GM23248 (cell line): ENCODE measurements at regions not wholly inside any gene's neighbourhood (a gene's known extent, or its start where the extent isn't known, plus 50 kb on each side); places are given as distances from the start of the nearest gene placed in this dataset.

Source experiments
- DNase-seq: peaks from one replicate; pipeline ENCODE4 v3.0.0-alpha.2; 2015
- H2AFZ ChIP-seq: fragments of 200-600 bp; sonication (generic); 2 replicates; pipeline ENCODE4 v1.6.1; 2016; ENCODE audit warnings: antibody characterized with exemption
- H3F3A ChIP-seq: fragments of 200-600 bp; sonication (generic); 2 replicates; pipeline ENCODE4 v1.6.1; 2016; ENCODE audit warnings: mild to moderate bottlenecking, antibody characterized with exemption, mixed run types; ENCODE audit not compliant: insufficient read depth
- H3K27ac ChIP-seq: fragments of 200-600 bp; sonication (generic); 2 replicates; pipeline ENCODE4 v1.5.1; 2016; ENCODE audit warnings: mild to moderate bottlenecking
- H3K27me3 ChIP-seq: fragments of 200-600 bp; sonication (generic); replicated peaks from 2 replicates; pipeline ENCODE4 v1.6.1; 2016; ENCODE audit warnings: mild to moderate bottlenecking; ENCODE audit not compliant: insufficient read depth
- H3K36me3 ChIP-seq: fragments of 200-600 bp; sonication (generic); 2 replicates; pipeline ENCODE4 v1.6.1; 2016; ENCODE audit warnings: low read depth, mild to moderate bottlenecking
- H3K4me1 ChIP-seq: fragments of 200-600 bp; sonication (generic); 2 replicates; pipeline ENCODE4 v1.6.1; 2016; ENCODE audit warnings: mild to moderate bottlenecking; ENCODE audit not compliant: insufficient read depth
- H3K4me2 ChIP-seq: fragments of 200-600 bp; sonication (generic); one replicate; pipeline ENCODE4 v1.6.1; 2016; ENCODE audit warnings: mild to moderate bottlenecking; ENCODE audit not compliant: unreplicated experiment
- H3K4me3 ChIP-seq: fragments of 200-600 bp; sonication (generic); 2 replicates; pipeline ENCODE4 v1.5.1; 2016; ENCODE audit warnings: mild to moderate bottlenecking
- H3K79me2 ChIP-seq: fragments of 200-600 bp; sonication (generic); 2 replicates; pipeline ENCODE4 v1.6.1; 2016; ENCODE audit warnings: mild to moderate bottlenecking; ENCODE audit not compliant: insufficient read depth
- H3K9ac ChIP-seq: fragments of 200-600 bp; sonication (generic); 2 replicates; pipeline ENCODE4 v1.6.1; 2016; ENCODE audit warnings: mild to moderate bottlenecking
- H3K9me2 ChIP-seq: fragments of 200-600 bp; sonication (generic); 2 replicates; pipeline ENCODE4 v1.6.1; 2016; ENCODE audit warnings: mixed run types, mild to moderate bottlenecking, moderate library complexity; ENCODE audit not compliant: insufficient read depth
- H3K9me3 ChIP-seq: fragments of 200-600 bp; sonication (generic); one replicate; pipeline ENCODE4 v1.6.1; 2017; ENCODE audit warnings: low read depth
- H4K20me1 ChIP-seq: fragments of 200-600 bp; sonication (generic); 2 replicates; pipeline ENCODE4 v1.6.0; 2016; ENCODE audit not compliant: insufficient read depth
- EZH2 ChIP-seq: fragments of 200-600 bp; sonication (generic); IDR thresholded peaks from 2 replicates; pipeline ENCODE4 v1.6.1; 2018; ENCODE audit warnings: antibody characterized with exemption, mild to moderate bottlenecking; ENCODE audit not compliant: insufficient read depth, poor library complexity, severe bottlenecking
- EZH2phosphoT487 ChIP-seq: fragments of 200-600 bp; sonication (generic); IDR thresholded peaks from 2 replicates; pipeline ENCODE4 v1.6.1; 2018; ENCODE audit warnings: antibody characterized with exemption, moderate library complexity, mild to moderate bottlenecking, low read depth; ENCODE audit not compliant: insufficient read depth
- WGBS, 2 experiments: methylation state at CpG; one replicate each; pipeline ENCODE4 v1.1.6; 2015 to 2017; ENCODE audit warnings: low lambda C conversion rate in 2 of 2, low coverage in 1 of 2; ENCODE audit errors: missing lambda C conversion rate in 2 of 2; 5-methylcytosine and 5-hydroxymethylcytosine counted together
- in situ Hi-C: fragments of 300-500 bp; cut with MboI; formaldehyde crosslinking; loops from 2 replicates; pipeline ENCODE4 v1.15.0; 2020

- no peaks in the 10 kb centered on the region for H3K79me2 ChIP-seq
- no peak overlapping the region for H3K9ac ChIP-seq
- no peaks in the 10 kb centered on the region for H3K9me2 ChIP-seq
- WGBS, 2 experiments: 95 to 96% methylated on average over 5 of the region's 5 CpGs
- H3K9me3 ChIP-seq: no peaks in the 10 kb centered on the region
- no peak overlapping the region for H2AFZ ChIP-seq
- no peaks in the 10 kb centered on the region for H3K36me3 ChIP-seq
- no peaks in the 10 kb centered on the region for H4K20me1 ChIP-seq
- H3F3A ChIP-seq: no peaks in the 10 kb centered on the region
- no peak overlapping the region for H3K4me3 ChIP-seq
- no peak overlapping the region for H3K27ac ChIP-seq
- H3K4me1 ChIP-seq: peaks cover 6% of the 10 kb centered on the region
- no peak overlapping the region for H3K4me2 ChIP-seq
- in situ Hi-C loops: no loop called here
- TF ChIP-seq EZH2 (no peak), EZH2phosphoT487 (no peak)
- no peak for DNase-seq
- H3K27me3 ChIP-seq: no peaks in the 10 kb centered on the region
Measured at GRCh38 chr9:92185681-92186080, 70.5 kb upstream of the SPTLC1 start.

GRCh38 chr9:92185096-92185495, 69.9 kb upstream of the SPTLC1 start:
- Histone ChIP-seq H3K27ac (no peak overlapping the region), H3K9ac (no peak overlapping the region), H3K4me3 (no peak overlapping the region), H3K9me3 (no peaks in the 10 kb centered on the region), H3K9me2 (no peaks in the 10 kb centered on the region), H3K79me2 (no peaks in the 10 kb centered on the region), H4K20me1 (no peaks in the 10 kb centered on the region), H3F3A (no peaks in the 10 kb centered on the region), H3K36me3 (no peaks in the 10 kb centered on the region), H3K27me3 (no peaks in the 10 kb centered on the region), H2AFZ (no peak overlapping the region; the same call in 1 of the 2 replicates), H3K4me2 (no peak overlapping the region), H3K4me1 (peaks cover 11% of the 10 kb centered on the region)
- in situ Hi-C loops: no loop called here
- DNase-seq: peak; percentile 22
- 26 to 39% methylated on average over 5 to 9 of the region's 9 CpGs for WGBS, 2 experiments
- no peak for TF ChIP-seq EZH2
- TF ChIP-seq EZH2phosphoT487: no peak

GRCh38 chr9:92184041-92184564, 68.9 kb upstream of the SPTLC1 start:
- H3K4me3 ChIP-seq: no peak overlapping the region
- H3K4me2 ChIP-seq: no peak overlapping the region
- no peak overlapping the region for H3K27ac ChIP-seq
- in situ Hi-C loops: no loop called here
- H3K27me3 ChIP-seq: no peaks in the 10 kb centered on the region
- no peaks in the 10 kb centered on the region for H3K79me2 ChIP-seq
- no peaks in the 10 kb centered on the region for H3K9me2 ChIP-seq
- 91 to 94% methylated on average over 1 of the region's 1 CpG for WGBS, 2 experiments
- H2AFZ ChIP-seq: no peak overlapping the region
- H3K4me1 ChIP-seq: peaks cover 11% of the 10 kb centered on the region
- H4K20me1 ChIP-seq: no peaks in the 10 kb centered on the region
- no peak overlapping the region for H3K9ac ChIP-seq
- H3K36me3 ChIP-seq: no peaks in the 10 kb centered on the region
- no peaks in the 10 kb centered on the region for H3F3A ChIP-seq
- DNase-seq: no peak
- H3K9me3 ChIP-seq: no peaks in the 10 kb centered on the region
- TF ChIP-seq EZH2phosphoT487 (no peak), EZH2 (no peak)

GRCh38 chr9:92183449-92183848, 68.2 kb upstream of the SPTLC1 start:
- TF ChIP-seq EZH2 (no peak), EZH2phosphoT487 (no peak)
- no peak overlapping the region for H3K4me3 ChIP-seq
- peaks cover 11% of the 10 kb centered on the region for H3K4me1 ChIP-seq
- H3K36me3 ChIP-seq: no peaks in the 10 kb centered on the region
- no peaks in the 10 kb centered on the region for H3K9me2 ChIP-seq
- no peaks in the 10 kb centered on the region for H4K20me1 ChIP-seq
- WGBS, 2 experiments: 76 to 78% methylated on average over 5 of the region's 5 CpGs
- no peak for DNase-seq
- H3K79me2 ChIP-seq: no peaks in the 10 kb centered on the region
- no peaks in the 10 kb centered on the region for H3K9me3 ChIP-seq
- no peak overlapping the region for H3K4me2 ChIP-seq
- in situ Hi-C loops: no loop called here
- no peak overlapping the region for H2AFZ ChIP-seq
- no peak overlapping the region for H3K27ac ChIP-seq
- no peaks in the 10 kb centered on the region for H3K27me3 ChIP-seq
- no peak overlapping the region for H3K9ac ChIP-seq
- H3F3A ChIP-seq: no peaks in the 10 kb centered on the region

GRCh38 chr9:92181296-92181695, 66.1 kb upstream of the SPTLC1 start:
- Histone ChIP-seq H2AFZ (peak overlapping the region; percentile 41), H3K27ac (peak overlapping the region; percentile 44), H3F3A (no peaks in the 10 kb centered on the region), H3K27me3 (no peaks in the 10 kb centered on the region), H3K9me3 (no peaks in the 10 kb centered on the region), H3K4me3 (no peak overlapping the region), H3K4me2 (peak overlapping the region; percentile 26), H3K36me3 (no peaks in the 10 kb centered on the region), H4K20me1 (no peaks in the 10 kb centered on the region), H3K9ac (no peak overlapping the region), H3K4me1 (peaks cover 11% of the 10 kb centered on the region), H3K9me2 (no peaks in the 10 kb centered on the region), H3K79me2 (no peaks in the 10 kb centered on the region)
- DNase-seq: no peak
- in situ Hi-C loops: no loop called here
- TF ChIP-seq EZH2: no peak
- WGBS, 2 experiments: 91% methylated on average over 4 of the region's 4 CpGs
